H1 (cell line): ENCODE measurements at regions not wholly inside any gene's neighbourhood (a gene's known extent, or its start where the extent isn't known, plus 50 kb on each side); places are given as distances from the start of the nearest gene placed in this dataset.

Experiments
- CTCF ChIA-PET: fragments of 300-600 bp; sonication (Branson Sonifier 250); formaldehyde crosslinking; loops from one replicate; lab custom pipeline; 2021; ENCODE audit not compliant: partially characterized antibody; lab: Charles Lee
- POLR2A ChIA-PET: fragments of 300-600 bp; sonication (Branson Sonifier 250); formaldehyde crosslinking; loops from one replicate; lab custom pipeline; 2021; ENCODE audit warnings: inconsistent platforms; ENCODE audit not compliant: partially characterized antibody; lab: Charles Lee
- DNase-seq, 2 experiments: peaks; one replicate each; pipeline versions ENCODE4 v3.0.0 to v3.0.0-alpha.2; 2010 to 2022; ENCODE audit warnings: low spot score in 2 of 2, low read depth in 1 of 2, mixed read lengths in 1 of 2
- FAIRE-seq: peaks from 2 replicates; lab custom pipeline; 2011; peaks lifted over from hg19 to GRCh38; lab: Jason Lieb, UNC
- H2AFZ ChIP-seq: 2 replicates; pipeline ENCODE4 v1.8.1; 2012; ENCODE audit warnings: low read length, inconsistent platforms
- H2AK5ac ChIP-seq: 2 replicates; pipeline ENCODE4 v1.6.1; 2013; ENCODE audit warnings: low read depth, low read length
- H2BK120ac ChIP-seq: replicated peaks from 2 replicates; pipeline ENCODE3; 2013; ENCODE audit warnings: low read depth, low read length, inconsistent platforms
- H2BK12ac ChIP-seq: 2 replicates; pipeline ENCODE4 v1.6.1; 2013; ENCODE audit warnings: low read depth, low read length
- H2BK15ac ChIP-seq: 2 replicates; pipeline ENCODE4 v1.6.1; 2013; ENCODE audit warnings: low read length
- H2BK20ac ChIP-seq: 2 replicates; pipeline ENCODE4 v1.6.1; 2013; ENCODE audit warnings: low read length
- H2BK5ac ChIP-seq: 2 replicates; pipeline ENCODE4 v1.6.1; 2013; ENCODE audit warnings: low read depth, low read length
- H3K14ac ChIP-seq: 2 replicates; pipeline ENCODE4 v1.6.1; 2013; ENCODE audit warnings: inconsistent platforms; ENCODE audit not compliant: insufficient read length
- H3K18ac ChIP-seq: 2 replicates; pipeline ENCODE4 v1.6.1; 2013; ENCODE audit warnings: low read length; ENCODE audit errors: extremely low read depth
- H3K23ac ChIP-seq: 2 replicates; pipeline ENCODE4 v1.6.1; 2013; ENCODE audit warnings: inconsistent platforms; ENCODE audit not compliant: insufficient read length
- H3K23me2 ChIP-seq: 2 replicates; pipeline ENCODE4 v1.6.1; 2013; ENCODE audit warnings: low read depth, low read length
- H3K27ac ChIP-seq: 2 replicates; pipeline ENCODE4 v1.6.1; 2011; ENCODE audit warnings: low read depth, low read length, inconsistent platforms
- H3K27me3 ChIP-seq, 4 experiments: replicated peaks in 1 of 4; 1 replicate in 1 of 4; 2 replicates in 3 of 4; pipeline versions ENCODE4 v1.6.1 to v1.8.1; 2011 to 2013; ENCODE audit warnings: low read length in 3 of 4, mild to moderate bottlenecking in 3 of 4, inconsistent platforms in 2 of 4, mixed read lengths in 2 of 4, moderate library complexity in 1 of 4; ENCODE audit not compliant: control insufficient read depth in 3 of 4, insufficient read depth in 3 of 4; ENCODE audit errors: extremely low read depth in 1 of 4
- H3K36me3 ChIP-seq, 4 experiments: 2 replicates each; pipeline versions ENCODE4 v1.6.1 to v1.8.1; 2011 to 2013; ENCODE audit warnings: mild to moderate bottlenecking in 4 of 4, low read length in 3 of 4, moderate library complexity in 2 of 4, control low read depth in 1 of 4, inconsistent platforms in 1 of 4; ENCODE audit not compliant: insufficient read depth in 4 of 4, control insufficient read depth in 2 of 4
- H3K4ac ChIP-seq: replicated peaks from 2 replicates; pipeline ENCODE3; 2013; ENCODE audit warnings: low read length, low read depth, mixed read lengths, inconsistent platforms; ENCODE audit not compliant: insufficient read length
- H3K4me1 ChIP-seq, 4 experiments: replicated peaks in 1 of 4; 1 replicate in 1 of 4; 2 replicates in 3 of 4; pipeline versions ENCODE4 v1.6.1 to v1.8.1; 2011 to 2013; ENCODE audit warnings: low read length in 3 of 4, inconsistent platforms in 2 of 4, mixed read lengths in 1 of 4; ENCODE audit not compliant: insufficient read depth in 4 of 4, control insufficient read depth in 3 of 4
- H3K4me2 ChIP-seq, 2 experiments: 2 replicates each; pipeline versions ENCODE4 v1.6.1 to v1.8.1; 2011 to 2013; ENCODE audit warnings: low read depth in 2 of 2, low read length in 2 of 2, control low read depth in 1 of 2, inconsistent platforms in 1 of 2, mild to moderate bottlenecking in 1 of 2; ENCODE audit not compliant: insufficient read depth in 1 of 2
- H3K4me3 ChIP-seq, 4 experiments: fragments of 200-600, 300-600 bp in 1 of 4; sonication (generic), shearing (Covaris generic), sonication (Bioruptor Twin) in 1 of 4; 2 replicates each; pipeline versions ENCODE4 v1.5.1 to v1.8.1; 2011 to 2016; ENCODE audit warnings: low read length in 4 of 4, low read depth in 3 of 4, control low read depth in 2 of 4, inconsistent platforms in 2 of 4, mild to moderate bottlenecking in 2 of 4, mixed read lengths in 1 of 4, moderate library complexity in 1 of 4; ENCODE audit not compliant: insufficient read depth in 2 of 4; ENCODE audit errors: extremely low read depth in 1 of 4
- H3K56ac ChIP-seq: replicated peaks from 2 replicates; pipeline ENCODE3; 2013; ENCODE audit warnings: low read depth, mild to moderate bottlenecking, mixed read lengths, low read length, inconsistent platforms; ENCODE audit not compliant: insufficient read length
- H3K79me1 ChIP-seq: 2 replicates; pipeline ENCODE4 v1.6.1; 2013; ENCODE audit warnings: low read depth, low read length, control low read depth
- H3K79me2 ChIP-seq, 2 experiments: 2 replicates each; pipeline versions ENCODE4 v1.6.1 to v1.8.1; 2012 to 2013; ENCODE audit warnings: low read length in 2 of 2, mild to moderate bottlenecking in 2 of 2, inconsistent platforms in 1 of 2; ENCODE audit not compliant: insufficient read depth in 2 of 2, control insufficient read depth in 1 of 2
- H3K9ac ChIP-seq, 4 experiments: replicated peaks in 1 of 4; 1 replicate in 1 of 4; 2 replicates in 3 of 4; pipeline versions ENCODE4 v1.6.1 to v1.8.1; 2011 to 2013; ENCODE audit warnings: low read depth in 3 of 4, low read length in 3 of 4, control low read depth in 2 of 4, mild to moderate bottlenecking in 2 of 4, moderate library complexity in 2 of 4, inconsistent platforms in 1 of 4; ENCODE audit errors: extremely low read depth in 1 of 4
- H3K9me3 ChIP-seq, 2 experiments: 2 replicates each; pipeline versions ENCODE4 v1.6.1 to v1.8.1; 2012 to 2013; ENCODE audit warnings: mild to moderate bottlenecking in 2 of 2, moderate library complexity in 2 of 2, control low read depth in 1 of 2, inconsistent platforms in 1 of 2, low read depth in 1 of 2, low read length in 1 of 2, mixed read lengths in 1 of 2; ENCODE audit not compliant: insufficient read depth in 2 of 2
- H4K20me1 ChIP-seq, 2 experiments: replicated peaks in 1 of 2; 2 replicates each; pipeline versions ENCODE3 to v1.8.1; 2011 to 2013; ENCODE audit warnings: inconsistent platforms in 2 of 2, low read length in 2 of 2, mild to moderate bottlenecking in 1 of 2; ENCODE audit not compliant: insufficient read depth in 2 of 2, control insufficient read depth in 1 of 2
- H4K5ac ChIP-seq: 2 replicates; pipeline ENCODE4 v1.6.1; 2013; ENCODE audit warnings: low read length, low read depth, mixed read lengths, inconsistent platforms; ENCODE audit not compliant: insufficient read length
- H4K8ac ChIP-seq: 2 replicates; pipeline ENCODE4 v1.8.0; 2013; ENCODE audit warnings: mild to moderate bottlenecking, moderate library complexity, low read length, inconsistent platforms; ENCODE audit not compliant: insufficient read depth; ENCODE audit errors: extremely low read depth
- H4K91ac ChIP-seq: replicated peaks from 2 replicates; pipeline ENCODE3; 2013; ENCODE audit warnings: low read length, mixed read lengths, inconsistent platforms; ENCODE audit not compliant: insufficient read length
- ASH2L ChIP-seq: fragments of 200-600, 300-600 bp; sonication (generic); IDR thresholded peaks from one replicate; pipeline ENCODE4 v1.7.1; 2017; ENCODE audit warnings: low read length
- BCL11A ChIP-seq, 2 experiments: IDR thresholded peaks; one replicate each; pipeline ENCODE4 v1.6.1; 2011; ENCODE audit warnings: low read depth in 2 of 2, low read length in 2 of 2, mild to moderate bottlenecking in 2 of 2
- CBX5 ChIP-seq: fragments of 300-800, 300-1000 bp; sonication (generic); IDR thresholded peaks from 2 replicates; pipeline ENCODE4 v1.7.1; 2016; ENCODE audit warnings: antibody characterized with exemption, low read length, low read depth
- GTF2F1 ChIP-seq: IDR thresholded peaks from 2 replicates; pipeline ENCODE4 v1.6.1; 2012; ENCODE audit warnings: low read depth, low read length, improper control_type of control experiment, borderline replicate concordance
- HDAC2 ChIP-seq, 2 experiments: fragments of 300-600 bp in 1 of 2; sonication (generic) in 1 of 2; IDR thresholded peaks; 2 replicates each; pipeline ENCODE4 v1.6.1; 2011 to 2012; ENCODE audit warnings: low read depth in 2 of 2, low read length in 2 of 2, mild to moderate bottlenecking in 2 of 2, moderate library complexity in 2 of 2, borderline replicate concordance in 1 of 2, inconsistent platforms in 1 of 2
- JUN ChIP-seq: IDR thresholded peaks from 2 replicates; pipeline ENCODE4 v1.6.1; 2011; ENCODE audit warnings: low read depth, mild to moderate bottlenecking, improper control_type of control experiment, low read length
- KDM4A ChIP-seq: IDR thresholded peaks from one replicate; pipeline ENCODE4 v1.7.1; 2012; ENCODE audit warnings: low read depth, mild to moderate bottlenecking, moderate library complexity, low read length, inconsistent platforms; ENCODE audit not compliant: severe bottlenecking
- NRF1 ChIP-seq: IDR thresholded peaks from 2 replicates; pipeline ENCODE4 v1.6.1; 2011; ENCODE audit warnings: mild to moderate bottlenecking, low read depth, low read length, improper control_type of control experiment
- POLR2AphosphoS5 ChIP-seq: IDR thresholded peaks from 2 replicates; pipeline ENCODE4 v1.6.1; 2011; ENCODE audit warnings: low read depth, low read length
- RFX5 ChIP-seq: IDR thresholded peaks from 2 replicates; pipeline ENCODE4 v1.6.1; 2011; ENCODE audit warnings: low read depth, low read length, improper control_type of control experiment, borderline replicate concordance
- SIX5 ChIP-seq: IDR thresholded peaks from 2 replicates; pipeline ENCODE4 v1.6.1; 2011; ENCODE audit warnings: mild to moderate bottlenecking, low read depth, low read length
- TAF7 ChIP-seq: optimal IDR thresholded peaks from 2 replicates; pipeline ENCODE3; 2011; ENCODE audit warnings: low read depth, mild to moderate bottlenecking, inconsistent platforms, low read length, moderate library complexity, borderline replicate concordance
- YY1 ChIP-seq: IDR thresholded peaks from 2 replicates; pipeline ENCODE4 v1.6.1; 2011; ENCODE audit warnings: low read depth, mild to moderate bottlenecking, low read length
- WGBS, 2 experiments: shearing (Covaris generic) in 1 of 2; methylation state at CpG; one replicate each; pipeline versions ENCODE4 v1.1.6 to v1.1.7; 2013 to 2015; ENCODE audit warnings: low lambda C conversion rate in 2 of 2, mixed read lengths in 2 of 2, inconsistent platforms in 1 of 2, low coverage in 1 of 2, missing lambda C conversion rate in 1 of 2; ENCODE audit not compliant: insufficient replicate concordance in 2 of 2, insufficient coverage in 1 of 2, insufficient read length in 1 of 2; ENCODE audit errors: extremely low coverage in 1 of 2, missing lambda C conversion rate in 1 of 2; 5-methylcytosine and 5-hydroxymethylcytosine counted together

DNA sequence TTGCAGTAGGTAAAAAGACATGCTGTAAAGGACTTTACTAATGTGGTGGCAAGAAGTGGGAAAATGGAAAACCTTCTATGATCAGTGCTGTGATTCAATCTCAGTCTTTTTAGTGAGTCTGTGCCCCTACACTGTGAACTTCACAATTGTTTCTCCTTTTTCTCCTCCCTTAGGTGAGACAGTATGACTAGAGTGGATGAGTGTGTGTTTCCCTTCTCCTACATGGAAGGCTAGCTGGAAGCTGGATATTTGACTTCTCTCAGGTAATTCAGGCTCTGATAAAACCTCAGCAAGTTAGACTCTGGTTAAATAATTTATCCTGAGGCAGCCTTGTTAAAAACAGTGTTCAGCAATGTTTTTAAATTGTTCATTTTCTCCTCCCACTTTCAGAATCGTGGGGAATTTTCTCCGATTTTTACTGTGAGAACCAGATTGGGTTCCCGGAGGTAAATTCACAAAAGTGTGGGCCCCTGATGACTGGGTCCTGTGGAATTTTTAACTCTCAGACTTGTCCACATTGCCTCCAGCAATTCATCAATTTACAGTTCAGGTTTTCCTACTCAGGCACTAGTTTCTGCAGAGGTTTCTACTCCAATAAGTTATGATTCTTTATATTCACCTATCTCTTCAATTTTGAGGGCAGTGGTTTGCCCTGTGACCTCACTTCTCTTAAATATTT lies 149.1 kb upstream of the PIK3R1 start:
- no peaks in the 10 kb centered on the region for H3K36me3 ChIP-seq
- H2BK12ac ChIP-seq: no peak overlapping the region
- 93% methylated on average over 3 of the region's 3 CpGs; no CpG with 5 or more reads in 1 of the 2 experiments for WGBS, 2 experiments
- H2AFZ ChIP-seq: no peak overlapping the region
- no peak for DNase-seq
- no peak overlapping the region for H3K18ac ChIP-seq
- ChIA-PET CTCF (no interaction called here), POLR2A (no interaction called here)
- no peak for TF ChIP-seq TAF7
- no peak for TF ChIP-seq HDAC2 (IDR thresholded peaks at IDR 0.05; ENCODE audit: borderline replicate concordance in 1 of 2, low read depth in 2 of 2, low read length in 2 of 2)
- TF ChIP-seq KDM4A: no peak
- no peak for TF ChIP-seq POLR2AphosphoS5
- TF ChIP-seq YY1: no peak
- TF ChIP-seq RFX5: no peak
- TF ChIP-seq SIX5: no peak
- no peak for TF ChIP-seq CBX5
- no peak for TF ChIP-seq BCL11A (IDR thresholded peaks at IDR 0.05; ENCODE audit: low read depth in 2 of 2, low read length in 2 of 2)
- TF ChIP-seq ASH2L: no peak
- no peak for TF ChIP-seq NRF1
- TF ChIP-seq GTF2F1: no peak
- TF ChIP-seq JUN: no peak
- H3K4me1 ChIP-seq: no peaks in the 10 kb centered on the region
- no peak overlapping the region for H3K56ac ChIP-seq
- H3K4ac ChIP-seq: no peak overlapping the region
- no peak overlapping the region for H2BK20ac ChIP-seq
- no peak overlapping the region for H2BK120ac ChIP-seq
- no peaks in the 10 kb centered on the region for H4K20me1 ChIP-seq
- FAIRE-seq: no peak
- no peak overlapping the region for H3K23ac ChIP-seq
- H3K27me3 ChIP-seq: no peaks in the 10 kb centered on the region
- H4K8ac ChIP-seq: no peak overlapping the region
- H3K79me2 ChIP-seq: no peaks in the 10 kb centered on the region
- H3K4me2 ChIP-seq: no peak overlapping the region
- no peak overlapping the region for H3K27ac ChIP-seq
- H3K9me3 ChIP-seq: no peaks in the 10 kb centered on the region
- no peak overlapping the region for H3K14ac ChIP-seq
- no peaks in the 10 kb centered on the region for H3K23me2 ChIP-seq
- H2BK5ac ChIP-seq: no peak overlapping the region
- no peak overlapping the region for H2BK15ac ChIP-seq
- H2AK5ac ChIP-seq: no peak overlapping the region
- no peak overlapping the region for H4K91ac ChIP-seq
- H3K9ac ChIP-seq: no peak overlapping the region
- no peak overlapping the region for H3K4me3 ChIP-seq
- H3K79me1 ChIP-seq: no peaks in the 10 kb centered on the region
- no peak overlapping the region for H4K5ac ChIP-seq
